Endothelial cell of umbilical vein (primary cell): ENCODE measurements at regions not wholly inside any gene's neighbourhood (a gene's known extent, or its start where the extent isn't known, plus 50 kb on each side); places are given as distances from the start of the nearest gene placed in this dataset.

Experiments
- BruUV-seq: library from RNA; stranded (reverse); fragments of 400-500 nt; replicated peaks from 2 replicates; lab custom pipeline; 2021; lab: Mats Ljungman, UMichigan
- CTCF ChIA-PET: fragments of 300-600, 350-600 bp; sonication (Branson Sonifier 250); formaldehyde crosslinking; loops from one replicate; lab custom pipeline; 2021; ENCODE audit warnings: antibody characterized with exemption, inconsistent platforms; lab: Charles Lee
- POLR2A ChIA-PET: fragments of 300-600, 350-600 bp; sonication (Branson Sonifier 250); formaldehyde crosslinking; loops from one replicate; lab custom pipeline; 2021; ENCODE audit warnings: antibody characterized with exemption, inconsistent platforms; lab: Charles Lee
- DNase-seq: peaks from one replicate; pipeline ENCODE4 v3.0.0-alpha.2; 2011; ENCODE audit warnings: low read depth, low spot score
- FAIRE-seq: peaks from 2 replicates; lab custom pipeline; 2011; peaks lifted over from hg19 to GRCh38; lab: Jason Lieb, UNC
- H2AFZ ChIP-seq: 2 replicates; pipeline ENCODE4 v1.6.0; 2012; ENCODE audit warnings: low read depth, low read length, control low read depth, inconsistent platforms
- H3K27ac ChIP-seq: 2 replicates; pipeline ENCODE4 v1.5.1; 2011; ENCODE audit warnings: low read depth, mild to moderate bottlenecking, control low read depth, low read length, moderate library complexity; ENCODE audit not compliant: insufficient read depth
- H3K27me3 ChIP-seq, 2 experiments: 2 replicates each; pipeline versions ENCODE4 v1.6.0 to v1.6.1; 2011; ENCODE audit warnings: low read length in 2 of 2, mixed read lengths in 1 of 2; ENCODE audit not compliant: control insufficient read depth in 2 of 2, insufficient read depth in 2 of 2
- H3K36me3 ChIP-seq, 2 experiments: 2 replicates in 1 of 2; 3 replicates in 1 of 2; pipeline ENCODE4 v1.5.1; 2011; ENCODE audit warnings: low read length in 2 of 2, mild to moderate bottlenecking in 1 of 2, moderate library complexity in 1 of 2; ENCODE audit not compliant: control insufficient read depth in 2 of 2, insufficient read depth in 2 of 2; ENCODE audit errors: extremely low read depth in 1 of 2
- H3K4me1 ChIP-seq: 3 replicates; pipeline ENCODE4 v1.5.1; 2011; ENCODE audit warnings: mild to moderate bottlenecking, low read length; ENCODE audit not compliant: control insufficient read depth, insufficient read depth; ENCODE audit errors: extremely low read depth
- H3K4me2 ChIP-seq: 2 replicates; pipeline ENCODE4 v1.6.1; 2011; ENCODE audit warnings: low read length, control low read depth, mixed read lengths; ENCODE audit not compliant: insufficient read depth
- H3K4me3 ChIP-seq, 3 experiments: fragments of 200-600 bp in 1 of 3; sonication (generic), shearing (Covaris generic) in 1 of 3; replicated peaks in 1 of 3; 2 replicates each; pipeline ENCODE4 v1.5.1; 2011 to 2016; ENCODE audit warnings: control low read depth in 3 of 3, low read length in 3 of 3, mild to moderate bottlenecking in 2 of 3, inconsistent platforms in 1 of 3, low read depth in 1 of 3, moderate library complexity in 1 of 3; ENCODE audit not compliant: insufficient read depth in 1 of 3
- H3K79me2 ChIP-seq: 2 replicates; pipeline ENCODE4 v1.6.0; 2012; ENCODE audit warnings: low read length, inconsistent platforms; ENCODE audit not compliant: control insufficient read depth, insufficient read depth
- H3K9ac ChIP-seq: replicated peaks from 2 replicates; pipeline ENCODE3; 2011; ENCODE audit warnings: low read length, control low read depth; ENCODE audit not compliant: insufficient read depth; ENCODE audit errors: extremely low read depth
- H3K9me1 ChIP-seq: replicated peaks from 3 replicates; pipeline ENCODE4 v1.6.0; 2011; ENCODE audit warnings: mild to moderate bottlenecking, low read length; ENCODE audit not compliant: control insufficient read depth, insufficient read depth; ENCODE audit errors: extremely low read depth
- H3K9me3 ChIP-seq: replicated peaks from 2 replicates; pipeline ENCODE4 v1.5.1; 2012; ENCODE audit warnings: low read length, inconsistent platforms; ENCODE audit not compliant: control insufficient read depth, insufficient read depth
- H4K20me1 ChIP-seq: replicated peaks from 2 replicates; pipeline ENCODE3; 2011; ENCODE audit warnings: mild to moderate bottlenecking, low read length; ENCODE audit not compliant: control insufficient read depth, insufficient read depth; ENCODE audit errors: extremely low read depth
- CTCF ChIP-seq, 2 donors: IDR thresholded peaks; 1 replicate in 1 of 2; 2 replicates in 1 of 2; pipeline ENCODE4 v1.5.1; 2011; ENCODE audit warnings: low read length in 2 of 2, mild to moderate bottlenecking in 2 of 2, moderate library complexity in 2 of 2, control low read depth in 1 of 2, inconsistent platforms in 1 of 2, low read depth in 1 of 2; ENCODE audit not compliant: insufficient read depth in 1 of 2; ENCODE audit errors: extremely low read depth in 1 of 2
- EZH2 ChIP-seq: IDR thresholded peaks from 2 replicates; pipeline ENCODE4 v1.6.1; 2012; ENCODE audit warnings: borderline replicate concordance, low read depth, mild to moderate bottlenecking, moderate library complexity, low read length, inconsistent platforms; ENCODE audit not compliant: severe bottlenecking
- FOS ChIP-seq: IDR thresholded peaks from 2 replicates; pipeline ENCODE4 v1.6.1; 2011; ENCODE audit warnings: mild to moderate bottlenecking, low read length, moderate library complexity, borderline replicate concordance; ENCODE audit not compliant: insufficient read depth
- GATA2 ChIP-seq: IDR thresholded peaks from 2 replicates; pipeline ENCODE4 v1.7.0; 2011; ENCODE audit warnings: low read depth, mild to moderate bottlenecking, moderate library complexity, mixed read lengths, low read length; ENCODE audit not compliant: insufficient read length, insufficient read depth
- JUN ChIP-seq: IDR thresholded peaks from 2 replicates; pipeline ENCODE4 v1.6.1; 2011; ENCODE audit warnings: borderline replicate concordance, low read depth; ENCODE audit not compliant: insufficient read length, insufficient read depth
- MYC ChIP-seq: IDR thresholded peaks from one replicate; pipeline ENCODE4 v1.6.1; 2011; ENCODE audit warnings: mild to moderate bottlenecking, low read depth, low read length
- POLR2A ChIP-seq: IDR thresholded peaks from 2 replicates; pipeline ENCODE4 v1.6.1; 2012; ENCODE audit warnings: low read depth, mild to moderate bottlenecking, control low read depth, low read length
- POLR2AphosphoS5 ChIP-seq: IDR thresholded peaks from 2 replicates; pipeline ENCODE4 v1.6.1; 2012; ENCODE audit warnings: low read depth, mild to moderate bottlenecking, control low read depth, low read length, moderate library complexity; ENCODE audit not compliant: insufficient read depth
- dilution Hi-C: fragments of 300-500 bp; cut with MboI; formaldehyde crosslinking; loops from one replicate; pipeline ENCODE4 v1.15.0; 2019; ENCODE audit warnings: low sequenced_read_pairs; ENCODE audit not compliant: extremely low pct_ligation_motif_present
- intact Hi-C: fragments of 100-400 bp; cut with micrococcal nuclease; formaldehyde crosslinking; loops from one replicate; pipeline ENCODE4 v1.10.0; 2022
- TF ChIP-seq, protein P1 (sequence below): IDR thresholded peaks from 2 replicates; pipeline ENCODE4 v1.6.1; 2011; ENCODE audit not compliant: insufficient read depth, insufficient read length

GRCh38 chr5:113965225-113965624, 396.6 kb upstream of the KCNN2 start:
- H3K4me3 ChIP-seq = no peak overlapping the region
- no peak for FAIRE-seq
- H3K4me1 ChIP-seq = no peaks in the 10 kb centered on the region
- no peaks in the 10 kb centered on the region for H4K20me1 ChIP-seq
- no peaks in the 10 kb centered on the region for H3K9me1 ChIP-seq
- intact Hi-C loops (no loop called here), dilution Hi-C loops (no loop called here)
- H3K79me2 ChIP-seq = no peaks in the 10 kb centered on the region
- no peaks in the 10 kb centered on the region for H3K9me3 ChIP-seq
- no peaks in the 10 kb centered on the region for H3K36me3 ChIP-seq
- POLR2A ChIA-PET = no interaction called here
- no peak overlapping the region for H3K4me2 ChIP-seq
- CTCF ChIA-PET = no interaction called here
- H3K27me3 ChIP-seq = no peaks in the 10 kb centered on the region
- BruUV-seq = no TSS peak
- no peak overlapping the region for H2AFZ ChIP-seq
- no peak for TF ChIP-seq POLR2AphosphoS5
- TF ChIP-seq CTCF (IDR thresholded peaks at IDR 0.05; ENCODE audit: extremely low read depth in 1 of 2, insufficient read depth in 1 of 2, low read depth in 1 of 2, low read length in 2 of 2) = no peak
- no peak for TF ChIP-seq FOS
- TF ChIP-seq POLR2A = no peak
- TF ChIP-seq EZH2 = no peak
- TF ChIP-seq MYC = no peak
- TF ChIP-seq, protein P1, sequence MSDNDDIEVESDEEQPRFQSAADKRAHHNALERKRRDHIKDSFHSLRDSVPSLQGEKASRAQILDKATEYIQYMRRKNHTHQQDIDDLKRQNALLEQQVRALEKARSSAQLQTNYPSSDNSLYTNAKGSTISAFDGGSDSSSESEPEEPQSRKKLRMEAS = no peak
- no peak for TF ChIP-seq GATA2
- no peak for TF ChIP-seq JUN
- no peak overlapping the region for H3K9ac ChIP-seq
- DNase-seq = no peak
- no peak overlapping the region for H3K27ac ChIP-seq
